Uterus (tissue), 2 donors: ENCODE measurements at regions not wholly inside any gene's neighbourhood (a gene's known extent, or its start where the extent isn't known, plus 50 kb on each side); places are given as distances from the start of the nearest gene placed in this dataset.

Experiments used
- CTCF ChIP-seq, 4 experiments: fragments of 200-600 bp in 2 of 4; fragments of 450-650 bp in 2 of 4; sonication (generic) in 2 of 4; IDR thresholded peaks; one replicate each; pipeline ENCODE4 v1.5.1; 2016 to 2019; ENCODE audit warnings: antibody characterized with exemption in 4 of 4, mild to moderate bottlenecking in 2 of 4, moderate library complexity in 1 of 4
- POLR2A ChIP-seq, 2 donors: fragments of 450-650 bp; IDR thresholded peaks; one replicate each; pipeline ENCODE4 v1.6.1; 2016; ENCODE audit warnings: antibody characterized with exemption in 2 of 2, mild to moderate bottlenecking in 1 of 2, moderate library complexity in 1 of 2

GRCh38 chr2:160702754-160703153 is 209.1 kb upstream of the RBMS1 start:
- TF ChIP-seq CTCF (IDR thresholded peaks at IDR 0.05) (no peak), POLR2A (IDR thresholded peaks at IDR 0.05) (no peak)
